HFF-Myc (cell line): ENCODE measurements at regions not wholly inside any gene's neighbourhood (a gene's known extent, or its start where the extent isn't known, plus 50 kb on each side); places are given as distances from the start of the nearest gene placed in this dataset.
A peak's percentile ranks its signal among the peaks of the same experiment; 100 is the strongest.

Experiments used
- DNase-seq: peaks from one replicate; pipeline ENCODE4 v3.0.0-alpha.2; 2011; ENCODE audit warnings: low read depth; ENCODE audit errors: extremely low read depth
- H3K4me3 ChIP-seq: replicated peaks from 2 replicates; pipeline ENCODE4 v1.5.1; 2011; ENCODE audit warnings: low read depth, mild to moderate bottlenecking, control low read depth, low read length
- TF ChIP-seq, protein P1 (sequence below): IDR thresholded peaks from 2 replicates; pipeline ENCODE4 v1.5.1; 2012; ENCODE audit warnings: mild to moderate bottlenecking, low read depth, low read length, control low read depth; ENCODE audit errors: missing control alignments

DNA sequence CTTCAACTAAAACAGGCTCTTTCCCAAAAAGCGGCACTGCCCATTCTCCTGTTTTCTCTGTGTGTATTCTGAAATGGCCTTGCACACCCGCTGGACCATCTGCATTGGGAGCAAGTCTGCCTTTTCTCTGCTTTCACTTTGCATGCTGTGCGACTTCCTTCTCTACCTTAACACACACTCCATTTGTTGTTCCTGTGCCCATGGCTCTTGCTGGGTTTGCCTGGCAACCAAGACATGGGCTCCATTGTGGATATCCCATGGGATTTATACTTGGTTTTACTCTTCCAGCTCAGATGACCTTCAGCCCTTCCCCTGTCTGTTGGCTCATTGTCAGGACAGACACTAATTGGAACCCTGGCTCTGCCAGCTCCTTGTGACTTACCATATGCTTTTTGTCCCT lies 465.3 kb downstream of the REEP3 start:
- H3K4me3 ChIP-seq = no peak overlapping the region
- TF ChIP-seq, protein P1, sequence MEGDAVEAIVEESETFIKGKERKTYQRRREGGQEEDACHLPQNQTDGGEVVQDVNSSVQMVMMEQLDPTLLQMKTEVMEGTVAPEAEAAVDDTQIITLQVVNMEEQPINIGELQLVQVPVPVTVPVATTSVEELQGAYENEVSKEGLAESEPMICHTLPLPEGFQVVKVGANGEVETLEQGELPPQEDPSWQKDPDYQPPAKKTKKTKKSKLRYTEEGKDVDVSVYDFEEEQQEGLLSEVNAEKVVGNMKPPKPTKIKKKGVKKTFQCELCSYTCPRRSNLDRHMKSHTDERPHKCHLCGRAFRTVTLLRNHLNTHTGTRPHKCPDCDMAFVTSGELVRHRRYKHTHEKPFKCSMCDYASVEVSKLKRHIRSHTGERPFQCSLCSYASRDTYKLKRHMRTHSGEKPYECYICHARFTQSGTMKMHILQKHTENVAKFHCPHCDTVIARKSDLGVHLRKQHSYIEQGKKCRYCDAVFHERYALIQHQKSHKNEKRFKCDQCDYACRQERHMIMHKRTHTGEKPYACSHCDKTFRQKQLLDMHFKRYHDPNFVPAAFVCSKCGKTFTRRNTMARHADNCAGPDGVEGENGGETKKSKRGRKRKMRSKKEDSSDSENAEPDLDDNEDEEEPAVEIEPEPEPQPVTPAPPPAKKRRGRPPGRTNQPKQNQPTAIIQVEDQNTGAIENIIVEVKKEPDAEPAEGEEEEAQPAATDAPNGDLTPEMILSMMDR = no peak
- DNase-seq = no peak

DNA sequence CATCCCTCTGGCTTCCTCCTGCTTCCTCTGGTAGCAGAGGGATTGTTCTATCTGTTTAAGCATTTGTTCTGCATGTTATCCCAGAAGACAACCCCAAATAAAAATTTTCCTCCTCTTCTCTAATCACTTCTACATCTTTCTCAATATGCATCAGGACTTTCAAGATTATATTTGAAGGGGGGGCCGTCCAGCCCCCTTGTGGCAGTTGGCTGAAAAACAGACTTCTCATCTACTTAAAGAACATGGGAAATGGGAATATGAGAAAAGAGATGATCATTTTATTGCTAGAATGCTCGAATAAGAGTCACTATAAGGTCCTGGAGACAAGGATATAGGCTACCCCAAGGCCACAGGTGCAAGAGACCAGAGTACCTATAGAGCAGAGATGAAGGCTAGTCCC lies 466.0 kb downstream of the REEP3 start:
- no peak overlapping the region for H3K4me3 ChIP-seq
- TF ChIP-seq, protein P1 = peak; percentile 30
- no peak for DNase-seq

DNA sequence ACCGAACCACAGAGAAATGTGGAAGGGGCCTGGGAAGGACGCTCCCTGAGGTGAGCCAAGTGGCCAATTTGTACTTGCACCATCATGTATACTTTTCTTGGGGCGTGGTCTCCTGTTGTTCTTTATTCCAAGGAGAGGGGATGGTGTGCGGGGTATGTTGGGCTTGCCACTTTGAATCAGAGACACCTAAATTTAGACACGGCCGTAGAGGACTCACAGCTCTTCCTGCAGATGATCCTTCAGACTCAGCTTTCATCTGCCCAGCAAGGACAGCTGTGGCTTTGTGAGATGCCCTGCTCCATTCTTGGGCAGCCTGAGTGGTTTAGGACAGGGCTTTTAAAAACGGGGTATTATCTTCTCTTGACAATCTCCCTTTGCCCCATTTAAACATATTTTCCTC lies 473.2 kb downstream of the REEP3 start:
- no peak overlapping the region for H3K4me3 ChIP-seq
- DNase-seq = no peak
- TF ChIP-seq, protein P1 = no peak

DNA sequence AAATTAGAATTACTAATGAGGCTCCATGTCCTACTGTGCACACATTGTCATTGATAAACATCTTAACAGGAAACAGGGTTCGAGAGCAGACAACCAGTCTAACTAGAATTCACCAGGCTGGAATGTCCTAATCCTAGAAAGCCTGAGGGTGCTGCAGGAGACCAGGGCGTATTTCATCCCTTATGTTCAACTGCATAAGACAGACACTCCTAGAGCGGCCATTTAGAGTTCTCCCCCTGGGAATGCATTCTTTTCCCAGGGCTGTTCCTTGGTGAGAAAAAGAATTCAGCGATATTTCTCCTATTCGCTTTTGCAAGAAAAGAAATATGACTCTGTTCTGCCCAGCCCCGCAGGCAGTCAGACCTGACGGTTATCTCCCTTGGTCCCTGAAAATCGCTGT lies 486.0 kb downstream of the REEP3 start:
- TF ChIP-seq, protein P1 = no peak
- H3K4me3 ChIP-seq = no peak overlapping the region
- DNase-seq = no peak

DNA sequence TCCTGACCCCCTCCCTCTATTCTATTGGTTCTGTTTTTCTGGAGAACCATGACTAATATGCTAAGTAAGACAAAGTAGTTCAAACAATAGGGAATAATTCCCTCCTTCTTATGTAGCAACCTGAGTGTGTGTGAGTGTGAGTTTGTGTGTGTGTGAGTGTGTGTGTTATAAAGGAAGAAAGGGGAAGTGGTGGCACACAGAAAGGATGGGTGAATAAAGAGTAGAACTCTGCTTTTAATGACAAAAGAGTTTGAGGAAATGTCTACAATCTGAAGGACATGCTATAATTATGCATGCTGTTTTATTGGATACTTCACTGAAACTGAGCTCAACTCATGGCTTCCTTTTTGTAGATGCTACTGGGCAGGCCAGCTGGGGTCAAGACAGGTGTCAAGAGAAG lies 489.5 kb downstream of the REEP3 start:
- no peak overlapping the region for H3K4me3 ChIP-seq
- DNase-seq = no peak
- TF ChIP-seq, protein P1 = no peak

DNA sequence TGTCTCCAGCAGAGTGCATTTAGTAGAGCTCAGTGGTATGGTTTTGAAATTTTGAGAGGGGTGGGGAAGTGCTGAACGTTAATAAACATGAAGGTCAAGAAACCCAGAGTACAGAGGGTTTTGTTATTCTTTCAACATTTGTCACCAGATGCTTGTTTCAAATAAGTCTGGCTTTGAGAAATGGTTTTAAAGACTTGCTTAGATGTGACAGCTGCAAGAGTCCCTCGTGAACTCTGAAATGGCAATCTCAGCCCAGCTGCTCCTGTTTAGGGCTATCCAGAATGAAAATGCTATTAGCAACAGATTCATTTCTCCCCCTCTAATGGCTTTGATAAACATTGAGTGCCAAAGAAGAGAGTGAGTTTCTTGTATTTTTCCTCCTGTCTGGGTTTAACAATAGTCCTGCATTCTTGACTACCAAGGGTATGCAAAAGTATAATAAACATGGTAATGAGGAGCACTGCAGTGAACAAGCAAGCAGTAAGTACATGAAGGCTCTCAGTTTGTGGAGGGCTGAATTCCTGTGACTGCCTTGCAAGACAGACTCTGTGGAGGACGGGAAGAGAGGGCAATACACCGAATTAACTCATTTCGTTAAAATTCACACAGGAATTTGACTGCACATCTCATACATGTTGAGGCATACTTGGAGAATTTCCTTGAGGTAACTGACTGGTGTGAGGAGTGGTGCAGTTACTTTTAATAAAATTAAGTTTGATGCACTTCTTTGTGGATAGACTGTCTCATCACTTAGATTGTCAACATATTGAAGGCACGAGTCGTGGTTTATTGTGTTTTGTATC lies 490.9 kb downstream of the REEP3 start:
- TF ChIP-seq, protein P1 = no peak
- no peak for DNase-seq
- H3K4me3 ChIP-seq = no peak overlapping the region

DNA sequence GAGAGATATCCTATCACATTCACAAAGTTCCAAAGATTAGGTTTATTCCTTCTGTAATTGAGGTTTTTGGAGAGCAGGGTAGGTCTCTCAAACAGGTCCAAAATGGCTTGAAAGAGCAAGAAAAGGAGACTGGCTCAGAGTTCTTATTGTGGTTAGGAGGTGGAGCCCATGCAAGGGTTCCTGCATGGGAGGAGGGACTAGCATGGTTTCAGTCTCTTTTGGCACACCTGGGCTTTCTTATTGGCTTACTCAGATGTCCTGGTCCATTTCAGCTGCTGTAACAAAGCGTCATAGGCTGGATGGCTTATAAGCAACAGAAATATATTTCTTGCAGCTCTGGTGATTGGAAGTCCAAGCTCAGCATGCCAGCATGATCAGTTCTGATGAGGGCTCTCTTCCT lies 493.1 kb downstream of the REEP3 start:
- no peak for DNase-seq
- TF ChIP-seq, protein P1 = no peak
- no peak overlapping the region for H3K4me3 ChIP-seq
